Body of pancreas (tissue), 4 donors: ENCODE measurements at regions not wholly inside any gene's neighbourhood (a gene's known extent, or its start where the extent isn't known, plus 50 kb on each side); places are given as distances from the start of the nearest gene placed in this dataset.

Experiments used
- POLR2A ChIP-seq, 3 donors: fragments of 450-650 bp; IDR thresholded peaks; one replicate each; pipeline ENCODE4 v1.6.1; 2016; ENCODE audit warnings: antibody characterized with exemption in 3 of 3, mild to moderate bottlenecking in 2 of 3
- TF ChIP-seq, protein P1 (sequence below), 7 experiments: fragments of 450-650 bp in 4 of 7; fragments of 200-600 bp in 3 of 7; sonication (generic) in 3 of 7; IDR thresholded peaks; one replicate each; pipeline ENCODE4 v1.5.1; 2016 to 2019; ENCODE audit warnings: antibody characterized with exemption in 7 of 7

DNA sequence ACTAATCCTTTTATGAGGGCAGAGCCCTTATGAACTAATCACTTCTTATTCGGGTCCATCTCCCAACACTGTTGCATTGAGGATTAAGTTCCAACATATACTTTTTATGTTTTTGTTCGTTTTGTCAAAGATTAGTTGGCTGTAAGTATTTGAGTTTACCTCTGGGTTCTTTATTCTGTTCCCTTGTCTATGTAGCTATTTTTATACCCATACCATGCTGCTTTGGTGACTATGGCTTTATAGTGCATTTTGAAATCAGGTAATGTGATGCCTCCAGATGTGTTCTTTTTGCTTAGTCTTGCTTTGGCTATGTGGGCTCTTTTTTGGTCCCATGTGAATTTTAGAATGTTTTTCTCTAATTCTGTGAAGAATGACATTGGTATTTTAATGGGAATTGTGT, 166.4 kb upstream of the KCNMB2 start:
- TF ChIP-seq, protein P1, sequence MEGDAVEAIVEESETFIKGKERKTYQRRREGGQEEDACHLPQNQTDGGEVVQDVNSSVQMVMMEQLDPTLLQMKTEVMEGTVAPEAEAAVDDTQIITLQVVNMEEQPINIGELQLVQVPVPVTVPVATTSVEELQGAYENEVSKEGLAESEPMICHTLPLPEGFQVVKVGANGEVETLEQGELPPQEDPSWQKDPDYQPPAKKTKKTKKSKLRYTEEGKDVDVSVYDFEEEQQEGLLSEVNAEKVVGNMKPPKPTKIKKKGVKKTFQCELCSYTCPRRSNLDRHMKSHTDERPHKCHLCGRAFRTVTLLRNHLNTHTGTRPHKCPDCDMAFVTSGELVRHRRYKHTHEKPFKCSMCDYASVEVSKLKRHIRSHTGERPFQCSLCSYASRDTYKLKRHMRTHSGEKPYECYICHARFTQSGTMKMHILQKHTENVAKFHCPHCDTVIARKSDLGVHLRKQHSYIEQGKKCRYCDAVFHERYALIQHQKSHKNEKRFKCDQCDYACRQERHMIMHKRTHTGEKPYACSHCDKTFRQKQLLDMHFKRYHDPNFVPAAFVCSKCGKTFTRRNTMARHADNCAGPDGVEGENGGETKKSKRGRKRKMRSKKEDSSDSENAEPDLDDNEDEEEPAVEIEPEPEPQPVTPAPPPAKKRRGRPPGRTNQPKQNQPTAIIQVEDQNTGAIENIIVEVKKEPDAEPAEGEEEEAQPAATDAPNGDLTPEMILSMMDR (IDR thresholded peaks at IDR 0.05) = no peak
- no peak for TF ChIP-seq POLR2A (IDR thresholded peaks at IDR 0.05)
